ENCODE measurements at regions not wholly inside any gene's neighbourhood (a gene's known extent, or its start where the extent isn't known, plus 50 kb on each side); places are given as distances from the start of the nearest gene placed in this dataset.

GRCh38 chr11:42552786-42553185, 759.0 kb upstream of the API5 start:
- TF ChIP-seq CTCF (IDR thresholded peaks at IDR 0.05; ENCODE audit: control insufficient read depth, extremely low read depth, insufficient read depth): no peak
- DNase-seq (ENCODE audit: low read depth): peak; percentile 47

GRCh38 chr11:42555190-42555589, 756.6 kb upstream of the API5 start:
- TF ChIP-seq CTCF (IDR thresholded peaks at IDR 0.05; ENCODE audit: control insufficient read depth, extremely low read depth, insufficient read depth): no peak

More at GRCh38 chr11:42552786-42553185, 759.0 kb upstream of the API5 start:
- H3K4me3 ChIP-seq (ENCODE audit: low read depth, low read length): no peak overlapping the region

GRCh38 chr11:42571131-42571877, 740.5 kb upstream of the API5 start:
- H3K4me3 ChIP-seq (ENCODE audit: low read depth, low read length): no peak overlapping the region
- no peak for DNase-seq (ENCODE audit: low read depth)
- no peak for TF ChIP-seq CTCF (IDR thresholded peaks at IDR 0.05; ENCODE audit: control insufficient read depth, extremely low read depth, insufficient read depth)

More at GRCh38 chr11:42555190-42555589, 756.6 kb upstream of the API5 start:
- no peak for DNase-seq (ENCODE audit: low read depth)
- H3K4me3 ChIP-seq (ENCODE audit: low read depth, low read length): no peak overlapping the region

GRCh38 chr11:42571878-42572610, 739.8 kb upstream of the API5 start:
- H3K4me3 ChIP-seq (ENCODE audit: low read depth, low read length): no peak overlapping the region
- no peak for DNase-seq (ENCODE audit: low read depth)
- TF ChIP-seq CTCF (IDR thresholded peaks at IDR 0.05; ENCODE audit: control insufficient read depth, extremely low read depth, insufficient read depth): no peak

- no peak for DNase-seq (ENCODE audit: low read depth)
- no peak for TF ChIP-seq CTCF (IDR thresholded peaks at IDR 0.05; ENCODE audit: control insufficient read depth, extremely low read depth, insufficient read depth)
- H3K4me3 ChIP-seq (ENCODE audit: low read depth, low read length): no peak overlapping the region
Observed at GRCh38 chr11:42576318-42576717, 735.5 kb upstream of the API5 start.

GRCh38 chr11:42589286-42589685, 722.5 kb upstream of the API5 start:
- no peak for DNase-seq (ENCODE audit: low read depth)
- no peak for TF ChIP-seq CTCF (IDR thresholded peaks at IDR 0.05; ENCODE audit: control insufficient read depth, extremely low read depth, insufficient read depth)
- no peak overlapping the region for H3K4me3 ChIP-seq (ENCODE audit: low read depth, low read length)
